NCI-H2081 treated with DMSO at 0.1 percent for 48 hours (cell line): ENCODE measurements at regions not wholly inside any gene's neighbourhood (a gene's known extent, or its start where the extent isn't known, plus 50 kb on each side); places are given as distances from the start of the nearest gene placed in this dataset.
A peak's percentile ranks its signal among the peaks of the same experiment; 100 is the strongest.
"Not testable (repeated sequence)": the region's sequence is repeated elsewhere in the genome, so short reads cannot be mapped to it uniquely, and the experiment has no call there.

Experiments
- DNase-seq: peaks from one replicate; lab custom pipeline; 2025; lab: John Stamatoyannopoulos, UW

DNA sequence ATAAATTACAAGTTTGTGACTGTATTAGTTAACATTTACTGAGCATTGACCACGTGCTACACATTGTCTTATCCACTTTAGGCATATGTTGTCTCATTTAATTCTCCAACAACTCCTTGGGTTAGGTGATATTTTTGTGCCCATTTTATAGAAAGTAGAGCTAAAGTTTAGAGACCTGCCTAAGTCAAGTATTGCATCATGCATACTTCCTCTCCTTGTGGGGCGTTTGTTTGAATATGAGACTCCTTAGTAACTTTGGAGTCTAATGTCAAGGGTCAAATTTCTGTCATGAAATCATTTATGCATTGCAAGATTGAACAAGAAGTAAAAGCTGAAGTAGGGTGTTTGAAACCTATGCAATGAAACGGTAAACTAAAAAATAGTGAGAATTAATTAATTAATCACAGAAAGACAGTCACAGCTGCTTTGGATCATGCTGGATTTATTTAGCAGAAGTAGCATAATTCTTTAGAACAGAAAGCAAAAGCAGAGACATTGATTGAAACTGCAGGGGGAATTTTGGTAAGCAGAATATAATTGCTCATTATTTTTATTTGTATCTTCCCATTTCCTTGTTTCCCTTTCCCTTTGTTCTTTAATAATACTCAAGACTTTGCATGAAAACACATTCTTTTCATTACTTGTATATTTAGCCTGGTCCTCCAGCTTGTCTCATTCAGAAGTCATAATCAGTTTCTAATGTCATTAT lies 1374.4 kb upstream of the GJE1 start:
- no peak for DNase-seq

DNA sequence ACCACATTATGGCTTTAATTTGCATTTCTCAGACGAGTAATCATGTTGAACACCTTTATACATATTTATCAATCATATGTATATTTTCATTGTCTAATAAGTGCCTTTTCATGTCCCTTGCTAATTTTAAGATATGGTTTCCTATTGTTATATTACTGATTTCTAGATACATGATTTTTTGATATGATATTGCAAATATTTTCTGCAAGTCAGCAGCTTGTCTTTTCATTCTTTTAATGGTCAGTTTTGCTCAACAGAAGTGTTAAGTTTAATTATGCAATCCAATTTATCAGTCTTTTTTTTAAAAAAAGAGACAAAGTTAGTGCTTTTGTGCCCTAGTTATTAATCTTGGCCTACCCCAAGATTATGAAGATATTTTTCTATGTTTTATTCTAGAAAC lies 1377.8 kb upstream of the CITED2 start:
- DNase-seq, result no peak

DNA sequence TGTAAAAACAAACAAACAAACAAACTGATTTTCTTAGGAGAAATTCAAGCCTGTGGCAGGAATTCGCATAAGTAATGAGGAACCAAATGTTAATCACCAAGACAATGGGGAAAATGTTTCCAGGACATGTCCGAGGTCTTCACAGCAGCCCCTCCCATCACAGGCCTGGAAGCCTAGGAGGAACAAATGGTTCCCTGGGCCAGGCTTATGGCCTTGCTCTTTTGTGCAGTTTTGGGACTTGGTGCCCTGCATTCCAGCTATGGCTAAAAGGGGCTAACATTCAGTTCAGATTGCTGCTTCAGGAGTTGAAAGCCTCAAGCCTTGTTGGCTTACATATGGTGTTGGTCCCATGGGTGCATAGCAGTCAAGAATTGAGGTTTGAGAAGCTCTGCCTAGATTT lies 1372.7 kb upstream of the CITED2 start:
- no peak for DNase-seq

DNA sequence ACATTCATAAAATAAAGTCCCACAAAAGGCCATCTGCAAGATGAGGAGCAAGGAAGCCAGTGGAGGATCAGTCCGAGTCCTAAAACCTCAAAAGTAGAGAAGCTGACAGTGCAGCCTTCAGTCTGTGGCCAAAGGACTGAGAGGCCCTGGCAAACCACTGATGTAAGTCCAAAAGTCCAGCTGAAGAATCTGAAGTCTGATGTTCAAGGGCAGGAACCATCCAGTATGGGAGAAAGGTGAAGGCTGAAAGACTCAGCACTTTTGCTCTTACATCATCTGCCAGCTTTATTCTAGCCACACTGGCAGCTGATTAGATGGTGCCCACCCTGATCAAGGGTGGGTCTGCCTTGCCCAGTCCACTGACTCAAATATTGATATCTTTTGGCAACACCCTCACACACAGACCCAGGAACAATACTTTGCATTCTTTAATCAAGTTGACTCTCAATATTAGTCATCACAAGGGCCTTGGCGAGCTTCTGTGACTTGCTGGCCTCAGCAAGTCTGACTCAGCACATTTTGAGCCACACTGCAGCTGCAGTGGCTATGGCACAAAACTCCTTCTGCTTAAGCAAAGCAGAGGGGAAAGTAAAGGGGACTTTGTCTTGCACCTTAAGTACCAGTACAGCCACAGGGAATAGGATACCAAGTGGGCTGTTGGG lies 1370.3 kb upstream of the CITED2 start:
- no peak for DNase-seq

DNA sequence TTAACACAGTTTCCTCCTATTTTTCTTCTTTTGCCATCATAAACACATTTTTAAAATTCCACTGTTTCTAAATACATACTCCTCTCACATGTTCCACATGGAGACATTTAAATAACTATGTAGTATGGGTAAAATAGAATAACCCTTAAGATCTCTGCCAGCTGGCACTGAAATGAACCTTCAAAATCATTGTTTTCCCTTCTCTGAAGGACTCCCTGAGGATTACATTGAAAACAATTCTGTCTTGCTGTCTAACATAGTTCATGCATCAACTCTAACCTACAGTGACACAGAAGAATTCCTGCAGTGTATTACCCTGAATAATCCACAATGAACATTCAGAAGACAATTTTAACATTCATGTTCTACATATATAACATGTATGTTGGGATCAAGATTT lies 1361.8 kb upstream of the CITED2 start:
- DNase-seq, result no peak

DNA sequence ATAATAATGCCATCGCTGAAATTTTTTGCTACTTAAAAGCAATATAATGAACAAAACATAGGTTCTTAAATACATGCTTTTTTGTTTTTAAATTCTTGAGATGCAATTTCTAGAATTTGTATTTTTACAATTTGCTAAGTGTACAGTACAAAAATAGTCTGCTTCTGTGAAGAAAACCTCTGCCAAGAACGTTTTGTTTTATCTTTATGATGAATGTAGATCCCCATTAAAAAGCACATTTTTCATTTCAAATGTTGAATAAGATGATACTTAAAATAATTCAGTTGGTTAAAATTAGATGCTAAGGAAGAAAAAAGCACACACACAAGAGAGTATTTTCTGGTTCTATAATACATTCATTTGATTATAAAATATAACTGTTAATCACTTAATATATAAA lies 1358.5 kb upstream of the CITED2 start:
- no peak for DNase-seq

DNA sequence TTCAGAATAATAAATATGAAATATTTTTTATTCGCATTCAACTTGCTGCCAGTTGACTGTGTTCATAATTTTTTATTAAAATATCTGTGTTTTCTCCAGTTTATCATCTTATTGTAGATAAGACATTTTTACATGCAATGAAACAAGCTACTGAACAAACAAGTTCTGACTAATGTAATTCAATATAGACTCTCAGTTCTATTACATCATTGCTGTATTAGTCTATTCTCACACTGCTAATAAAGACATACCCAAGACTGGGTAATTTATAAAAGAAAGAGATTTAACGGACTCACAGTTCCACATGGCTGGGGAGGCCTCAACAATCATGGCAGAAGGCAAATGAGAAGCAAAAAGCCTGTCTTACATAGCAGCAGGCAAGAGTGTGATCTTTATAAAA lies 1357.7 kb upstream of the CITED2 start:
- DNase-seq, result no peak

DNA sequence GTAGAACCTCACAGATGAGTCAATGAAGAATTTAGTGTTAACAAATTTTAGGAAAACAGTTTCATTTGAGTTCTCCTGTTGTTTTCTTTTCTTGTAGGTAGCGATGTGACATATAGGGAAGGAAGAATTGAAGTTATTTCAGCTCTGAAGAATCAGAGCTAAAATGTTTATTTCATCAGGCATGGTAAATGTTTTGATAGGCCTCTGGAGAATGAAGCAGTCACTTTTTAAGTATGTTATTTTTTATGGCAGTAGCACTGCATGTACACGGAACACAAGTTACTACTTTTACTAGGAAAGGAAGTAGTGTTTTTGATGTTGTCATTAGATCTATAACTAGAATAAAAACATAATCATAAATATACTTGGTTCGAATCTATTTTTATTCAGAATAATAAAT lies 1357.3 kb upstream of the CITED2 start:
- DNase-seq, result no peak

DNA sequence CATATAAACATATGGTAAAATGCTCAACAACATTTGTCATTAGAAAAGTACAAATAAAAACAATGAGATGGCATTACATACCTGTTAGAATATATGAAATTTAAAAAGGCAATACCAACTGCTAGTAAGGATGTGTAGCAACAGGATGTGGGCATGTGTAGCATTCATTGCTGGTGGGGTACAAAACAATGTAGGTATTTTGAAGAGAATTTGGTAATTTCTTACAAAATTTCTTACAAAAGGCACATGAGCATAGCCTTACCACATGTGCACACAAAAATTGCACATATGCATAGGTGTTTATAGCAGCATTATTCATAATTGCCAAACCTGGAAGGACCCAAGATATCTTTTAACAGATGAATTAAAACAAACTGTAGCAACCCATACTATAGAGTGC lies 1355.1 kb upstream of the CITED2 start:
- DNase-seq, result no peak

DNA sequence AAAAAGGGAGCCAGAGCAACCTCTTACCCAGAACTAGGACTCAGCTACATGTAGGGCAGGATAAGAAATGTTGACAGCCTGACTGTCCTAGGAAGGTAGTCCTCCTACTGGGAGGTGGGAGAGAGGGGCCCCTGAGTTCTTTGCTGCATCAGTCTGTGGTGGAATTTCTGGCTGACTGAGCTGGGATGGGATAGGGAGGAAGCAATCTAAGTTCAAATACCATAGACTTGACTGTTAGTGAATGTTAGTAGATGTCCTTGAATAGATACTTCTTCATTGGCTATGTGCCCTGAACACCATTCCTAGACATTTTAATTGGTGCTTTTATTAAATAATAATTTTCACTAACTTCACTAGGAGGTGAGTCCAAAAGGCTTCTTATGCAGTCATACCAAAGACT lies 1343.6 kb upstream of the CITED2 start:
- DNase-seq, result no peak

DNA sequence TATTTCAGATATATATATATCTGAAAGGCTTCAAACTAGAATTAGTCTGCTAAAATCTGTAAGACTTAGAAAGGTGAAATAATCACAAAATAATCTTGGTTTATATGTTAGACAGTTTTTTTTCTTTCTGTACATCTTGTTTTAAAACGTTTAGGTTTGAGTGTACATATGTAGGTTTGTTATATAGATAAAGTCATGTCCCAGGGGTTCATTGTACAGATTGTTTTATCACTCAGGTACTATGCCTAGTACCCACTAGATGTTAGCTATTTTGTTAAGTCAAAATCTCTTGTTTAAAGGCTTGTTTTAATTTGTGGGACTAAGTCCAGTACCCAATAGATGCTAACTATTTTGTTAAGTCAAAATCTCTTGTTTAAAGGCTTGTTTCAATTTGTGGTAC lies 1339.0 kb upstream of the CITED2 start:
- DNase-seq, result no peak

DNA sequence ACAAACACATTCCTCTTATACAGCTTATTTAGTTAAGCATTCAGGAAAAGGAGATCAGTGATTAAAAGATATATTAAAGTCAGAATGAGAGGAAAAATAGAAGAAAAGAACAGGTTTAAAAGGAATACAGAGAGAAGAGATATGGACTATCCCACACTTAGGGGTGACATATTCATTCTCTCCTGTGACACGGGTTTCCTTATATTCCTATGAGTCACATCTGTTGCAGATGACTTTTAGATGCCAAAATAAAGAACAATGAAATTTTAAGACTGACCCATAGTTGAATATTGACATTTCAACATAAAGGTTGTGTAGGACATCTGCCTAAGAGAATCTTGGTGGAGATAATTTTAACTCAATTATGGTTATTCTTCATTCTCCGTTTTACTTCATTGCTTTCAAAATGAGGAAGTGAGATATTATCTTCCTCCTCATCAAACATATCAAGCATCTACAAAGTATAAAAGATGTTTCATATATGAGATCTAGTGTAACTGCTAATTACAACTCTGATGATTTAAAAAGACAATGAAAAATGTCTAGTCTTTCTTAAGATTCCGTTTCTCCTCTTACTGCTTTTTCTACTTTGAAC lies 1336.7 kb upstream of the CITED2 start:
- no peak for DNase-seq

DNA sequence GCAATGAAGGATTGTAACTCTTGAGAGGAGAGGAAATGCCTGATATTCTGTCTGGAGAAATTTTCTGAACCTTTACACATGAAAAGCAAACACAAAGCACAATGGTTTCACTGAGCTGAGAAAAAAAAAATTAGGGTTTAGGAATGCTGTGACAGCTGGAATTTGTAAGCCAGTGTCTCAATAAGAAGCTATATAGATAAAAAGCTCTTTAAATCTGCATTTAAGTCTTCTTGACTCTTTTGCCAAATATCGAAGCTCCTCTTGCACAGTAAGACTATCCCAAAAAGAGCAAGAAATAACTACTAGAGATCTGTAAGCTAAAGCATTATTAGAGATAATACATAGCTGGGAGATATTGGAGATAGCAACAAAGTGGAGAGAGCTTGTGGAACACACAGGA lies 1334.0 kb upstream of the CITED2 start:
- no peak for DNase-seq

DNA sequence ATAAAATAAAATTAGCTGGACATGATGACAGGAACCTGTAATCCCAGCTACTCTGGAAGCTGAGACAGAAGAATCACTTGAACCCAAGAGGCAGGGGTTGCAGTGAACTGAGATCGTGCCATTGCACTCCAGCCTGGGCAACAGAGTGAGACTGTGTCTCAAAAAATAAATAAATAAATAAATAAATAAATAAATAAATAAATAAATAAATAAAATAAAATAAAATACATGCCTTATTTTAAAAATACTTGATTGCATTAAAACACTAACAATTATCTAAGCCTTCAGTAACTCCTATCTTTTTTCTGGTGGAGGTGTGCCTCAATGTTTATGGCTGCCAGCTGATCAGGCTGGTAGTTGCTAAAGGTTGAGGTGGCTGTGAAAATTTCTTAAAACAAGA lies 1329.6 kb upstream of the CITED2 start:
- not testable (repeated sequence) for DNase-seq

DNA sequence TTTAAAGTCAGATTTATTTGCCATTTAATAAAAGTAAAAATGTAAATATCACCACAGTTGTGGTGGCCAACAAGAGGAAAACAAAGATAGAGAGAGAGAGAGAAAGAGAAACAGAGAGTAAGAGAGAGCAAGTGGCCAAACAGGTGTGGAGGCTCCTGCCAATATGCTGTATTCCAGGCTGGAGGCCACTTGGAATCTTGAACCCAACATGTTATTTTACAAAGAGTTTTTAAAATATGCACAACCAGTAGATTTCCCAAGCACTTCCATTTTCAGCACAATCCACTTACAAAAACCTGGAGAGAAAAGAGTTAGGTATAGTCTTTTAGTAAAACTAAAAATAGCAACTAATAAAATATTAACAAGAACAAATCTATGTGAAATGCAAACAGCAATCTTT lies 1323.1 kb upstream of the CITED2 start:
- no peak for DNase-seq

DNA sequence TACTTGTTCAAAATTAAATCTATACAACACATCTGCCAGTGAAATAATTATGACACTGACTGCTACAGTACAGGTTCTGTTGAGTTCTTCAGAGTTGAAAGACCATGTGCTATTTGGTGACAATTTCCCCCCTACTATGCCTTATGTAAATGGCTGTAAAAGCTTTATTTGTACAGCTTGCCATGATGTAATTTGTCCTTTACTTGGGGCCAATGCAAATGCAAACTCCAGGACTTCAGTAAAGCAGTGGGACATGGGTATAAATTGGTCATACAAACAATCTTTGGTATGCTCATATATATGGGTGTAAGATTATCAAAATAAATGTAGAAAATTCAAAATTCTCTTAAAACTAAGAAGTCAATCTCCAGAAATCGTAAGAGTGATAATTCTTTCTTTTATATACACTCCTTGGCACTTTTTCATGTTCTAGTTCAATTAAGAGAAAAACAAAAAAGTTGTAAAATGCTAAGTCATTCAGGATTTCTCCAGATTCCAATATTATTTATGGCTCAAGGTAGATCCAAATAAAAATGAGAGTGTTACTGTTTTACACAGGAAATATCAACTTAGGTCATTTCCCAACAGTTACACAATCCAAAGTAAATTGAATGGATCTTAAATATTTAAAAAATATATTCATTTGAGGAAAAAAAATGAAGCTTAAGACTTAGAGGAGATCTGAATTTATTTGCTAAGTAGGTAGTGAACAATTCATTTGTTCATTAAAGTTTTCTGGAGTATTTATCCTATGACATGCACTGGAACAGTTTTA lies 1310.5 kb upstream of the CITED2 start:
- DNase-seq, result peak; percentile 82

DNA sequence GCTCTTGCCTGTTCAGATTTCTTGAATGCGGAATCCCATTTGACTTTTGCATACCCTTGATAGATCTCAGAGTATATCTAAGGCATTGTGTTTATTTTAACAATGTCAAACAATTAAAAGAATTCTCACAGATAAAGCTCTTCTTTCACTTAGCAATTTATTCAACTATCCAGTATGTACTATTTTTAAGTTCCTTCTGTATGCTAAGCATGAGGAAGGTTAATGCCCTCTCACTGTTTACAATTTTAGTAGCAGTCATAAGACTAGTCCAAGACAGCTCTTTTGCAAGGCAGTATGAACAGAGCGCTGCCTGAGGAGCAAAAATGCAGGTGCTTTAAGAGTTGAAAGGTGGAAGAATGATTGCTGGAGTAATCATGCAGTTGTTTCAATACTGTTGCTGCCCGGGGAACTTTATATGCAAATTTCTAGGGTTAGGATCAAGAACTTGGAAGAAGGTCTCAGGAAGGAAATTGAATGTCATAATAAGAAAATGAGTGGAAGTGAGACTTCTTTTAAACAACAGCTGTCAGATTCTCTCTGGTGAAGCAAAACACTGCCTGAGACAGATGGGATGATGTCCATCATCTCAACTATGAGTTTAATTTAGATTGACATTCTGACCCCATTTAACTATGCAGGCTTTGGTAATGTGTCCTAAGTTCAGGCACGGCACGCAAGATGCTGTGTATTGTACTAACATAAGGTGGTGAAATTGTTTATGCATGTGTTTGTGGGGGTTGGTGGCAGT lies 1303.5 kb upstream of the CITED2 start:
- DNase-seq, result no peak

DNA sequence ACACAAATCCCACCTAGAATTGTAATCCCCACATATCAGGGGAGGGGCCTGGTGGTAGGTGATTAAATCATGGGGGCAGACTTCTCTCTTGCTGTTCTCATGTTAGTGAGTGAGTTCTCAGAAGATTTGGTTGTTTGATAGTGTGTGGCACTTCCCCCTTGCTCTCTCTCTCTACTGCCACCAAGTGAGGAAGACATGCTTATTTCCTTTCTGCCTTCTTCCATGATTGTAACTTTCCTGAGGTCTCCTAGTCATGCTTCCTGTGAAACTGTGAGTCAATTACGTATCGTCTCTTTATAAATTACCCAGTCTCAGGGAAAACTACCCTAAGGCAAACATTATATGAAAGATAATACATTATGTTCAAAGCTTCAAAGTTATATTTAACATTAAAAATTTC lies 1297.5 kb upstream of the CITED2 start:
- DNase-seq, result no peak

DNA sequence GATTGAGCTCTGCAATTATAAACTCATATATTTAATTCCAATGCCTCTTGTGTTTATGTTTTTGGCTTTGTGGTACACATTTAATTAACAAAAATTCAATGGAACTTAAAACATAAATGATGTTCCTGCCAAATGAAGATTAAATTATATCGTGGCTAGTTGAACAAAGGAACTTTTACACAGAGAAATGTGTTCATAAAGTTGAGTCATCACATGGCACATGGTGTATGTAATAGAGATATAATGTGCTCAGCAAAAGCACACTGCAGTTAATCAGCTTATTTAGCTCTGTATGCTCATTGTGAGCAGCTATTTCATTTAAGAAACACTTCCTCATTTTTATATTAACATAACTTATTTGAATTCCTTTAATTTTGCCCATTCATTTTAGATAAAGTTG lies 1295.6 kb upstream of the CITED2 start:
- no peak for DNase-seq

DNA sequence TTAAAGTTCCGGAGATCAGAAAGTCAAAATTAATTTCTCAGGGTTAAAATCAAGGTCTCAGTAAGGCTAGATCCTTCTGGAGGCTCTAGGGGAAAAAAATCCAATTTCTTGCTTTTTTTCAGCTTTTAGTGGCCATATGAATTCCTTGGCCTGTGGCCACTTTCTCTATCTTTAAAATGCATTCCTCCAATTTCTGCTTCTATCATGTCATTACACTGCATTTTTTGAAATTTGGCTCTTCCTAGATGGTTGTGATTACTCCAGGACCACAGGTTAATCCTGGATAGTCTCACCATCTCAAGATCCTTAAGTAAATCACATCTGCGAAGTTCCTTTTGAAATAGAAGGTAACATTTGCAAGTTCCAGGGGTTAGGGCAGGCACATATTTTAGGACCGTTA lies 1294.9 kb upstream of the CITED2 start:
- no peak for DNase-seq

DNA sequence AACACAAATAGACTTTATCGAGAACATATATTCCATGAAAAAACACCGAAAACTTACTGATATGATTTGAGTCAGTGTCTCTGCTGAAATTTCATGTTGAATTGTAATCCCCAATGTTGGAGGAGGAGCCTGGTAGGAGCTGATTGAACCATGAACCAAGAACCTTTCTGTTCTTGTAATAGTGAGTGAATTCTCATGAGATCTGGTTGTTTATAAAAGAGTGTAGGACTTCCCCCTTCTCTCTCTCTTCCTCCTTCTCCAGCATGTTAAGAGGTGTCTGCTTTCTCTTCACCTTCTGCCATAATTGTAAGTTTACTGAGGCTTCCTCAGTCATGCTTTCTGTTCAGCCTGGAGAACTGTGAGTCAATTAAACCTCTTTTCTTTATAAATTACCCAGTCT lies 1289.3 kb upstream of the CITED2 start:
- DNase-seq, result no peak

DNA sequence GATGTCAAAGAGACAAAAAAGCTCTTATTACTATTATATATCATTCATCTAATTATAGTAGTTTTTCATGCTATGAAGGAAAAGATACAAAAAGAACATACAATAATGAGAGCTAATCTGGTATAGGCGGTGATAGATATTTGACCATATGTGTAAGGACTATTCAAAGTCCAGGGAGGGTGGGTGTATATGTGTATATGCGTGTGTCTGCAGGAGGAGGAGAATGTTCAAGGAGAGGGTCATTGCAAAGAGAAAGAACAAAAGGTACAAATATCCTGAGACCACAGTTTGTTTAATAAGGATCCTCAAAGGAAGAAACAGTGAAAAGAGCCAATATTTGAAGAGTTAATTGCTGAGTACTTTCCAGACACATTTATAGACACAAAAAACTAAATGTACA lies 1288.6 kb upstream of the CITED2 start:
- DNase-seq, result no peak
